ENCODE measurements at regions not wholly inside any gene's neighbourhood (a gene's known extent, or its start where the extent isn't known, plus 50 kb on each side); places are given as distances from the start of the nearest gene placed in this dataset.

DNA sequence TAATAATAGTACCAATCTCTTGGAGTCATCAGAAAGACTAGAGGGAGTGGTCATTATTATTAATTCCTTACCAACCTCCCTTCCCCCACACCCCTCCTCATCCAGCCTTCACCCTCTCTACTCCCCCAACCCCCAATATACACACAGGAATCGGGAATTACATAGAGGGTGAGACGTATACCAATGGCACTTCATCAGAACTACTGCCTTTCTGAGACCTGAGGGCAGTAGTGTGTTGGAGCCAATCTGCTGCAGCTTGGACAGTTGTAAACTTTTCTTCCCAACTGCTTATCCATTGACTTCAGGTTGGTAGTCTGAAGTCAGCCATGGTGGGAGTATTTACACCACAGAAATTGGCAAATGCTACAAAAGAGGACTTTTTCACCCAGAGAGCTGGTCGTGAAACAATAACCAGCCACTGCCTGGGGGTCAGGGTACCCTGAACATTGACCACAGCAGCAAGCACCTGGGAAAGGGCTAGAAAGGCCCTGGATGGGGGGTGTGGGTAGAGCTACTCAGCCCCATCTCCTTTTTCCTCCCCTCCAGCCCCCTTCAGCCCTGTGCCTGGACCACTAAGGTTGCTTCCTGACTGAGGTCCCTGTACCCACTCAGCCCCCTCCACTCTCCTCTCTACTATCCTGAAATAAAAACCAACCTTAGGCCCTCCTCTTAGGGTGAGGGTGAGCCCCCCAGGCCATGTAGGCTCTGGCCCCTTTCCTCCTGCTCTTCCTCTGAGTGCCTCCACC lies 161.5 kb downstream of the MRPL14 start:
- no peak for DNase-seq

GRCh38 chr6:43964659-43965570 lies 162.3 kb downstream of the MRPL14 start:
- no peak for DNase-seq

DNA sequence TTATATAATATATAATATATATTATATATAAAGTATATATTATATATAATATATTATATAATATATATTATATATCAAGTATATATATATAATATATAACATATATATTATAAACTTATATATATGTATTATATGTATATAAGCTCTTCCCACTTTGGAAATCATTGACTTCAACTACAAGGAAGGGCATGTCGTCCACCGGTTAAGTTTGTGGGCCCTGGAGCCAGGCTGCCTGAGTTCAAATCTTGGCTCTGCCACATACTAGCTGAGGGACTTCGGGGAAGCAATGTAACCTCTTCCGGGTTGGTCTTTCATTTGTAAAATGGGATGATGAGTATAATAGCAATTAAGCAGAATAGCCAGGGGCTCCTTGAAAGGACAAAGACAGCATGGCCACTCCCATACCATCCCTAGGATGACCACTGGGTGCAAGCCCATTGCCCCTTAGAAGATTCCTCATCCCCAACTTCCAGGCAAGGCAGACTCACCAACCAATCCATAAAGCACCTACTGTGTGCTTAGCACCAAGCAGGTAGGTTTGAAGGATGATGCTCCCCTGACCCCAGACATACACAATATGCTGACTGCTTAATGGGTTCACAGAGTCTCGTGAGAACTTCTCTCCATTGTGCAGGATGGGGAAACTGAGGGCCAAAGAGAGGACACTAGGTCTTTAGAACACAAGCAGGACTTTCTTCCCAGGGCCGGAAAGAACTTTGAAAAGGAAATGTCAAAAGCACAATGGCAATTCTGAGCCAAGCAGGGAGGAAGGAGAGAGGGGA lies 163.2 kb downstream of the MRPL14 start:
- DNase-seq = no peak

DNA sequence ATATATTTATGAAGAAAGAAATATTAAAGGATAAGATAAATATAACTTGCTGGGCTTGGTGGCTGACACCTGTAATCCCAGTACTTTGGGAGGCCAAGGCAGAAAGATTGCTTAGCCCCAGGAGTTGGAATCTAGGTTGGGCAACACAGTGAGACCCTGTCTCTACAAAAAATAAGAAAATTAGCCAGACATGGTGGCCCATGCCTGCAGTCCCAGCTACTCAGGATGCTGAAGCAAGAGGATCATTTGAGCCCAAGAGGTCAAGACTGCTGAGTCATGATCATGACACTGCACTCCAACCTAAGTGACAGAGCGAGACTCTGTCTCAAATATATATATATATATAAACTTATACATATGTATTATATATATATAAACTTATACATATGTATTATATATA lies 164.0 kb downstream of the MRPL14 start:
- no peak for DNase-seq

DNA sequence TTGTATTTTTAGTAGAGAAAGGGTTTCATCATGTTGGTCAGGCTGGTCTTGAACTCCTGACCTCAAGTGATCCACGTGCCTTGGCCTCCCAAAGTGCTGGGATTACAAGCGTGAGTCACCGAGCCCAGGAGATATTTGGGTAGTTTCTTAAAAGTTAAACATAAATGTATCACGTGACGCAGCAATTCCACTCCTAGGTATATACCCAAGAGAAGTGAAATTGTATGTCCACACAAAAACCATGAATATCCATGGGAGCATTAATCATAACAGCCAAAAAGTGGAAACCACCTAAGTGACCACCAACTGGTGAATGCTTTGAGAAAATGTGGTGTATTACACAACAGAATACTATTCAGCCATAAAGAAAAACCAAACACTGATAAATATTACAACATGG lies 164.8 kb downstream of the MRPL14 start:
- no peak for DNase-seq

- DNase-seq = no peak
Observed at GRCh38 chr6:43957273-43957672, 170.0 kb downstream of the MRPL14 start.

- no peak for DNase-seq
Observed at GRCh38 chr6:43956478-43956877, 170.8 kb downstream of the MRPL14 start.

GRCh38 chr6:43954311-43955131 lies 172.7 kb downstream of the MRPL14 start:
- no peak for DNase-seq

GRCh38 chr6:43953794-43954310 lies 173.4 kb downstream of the MRPL14 start:
- no peak for DNase-seq

GRCh38 chr6:43953256-43953655 lies 174.0 kb downstream of the MRPL14 start:
- no peak for DNase-seq

DNA sequence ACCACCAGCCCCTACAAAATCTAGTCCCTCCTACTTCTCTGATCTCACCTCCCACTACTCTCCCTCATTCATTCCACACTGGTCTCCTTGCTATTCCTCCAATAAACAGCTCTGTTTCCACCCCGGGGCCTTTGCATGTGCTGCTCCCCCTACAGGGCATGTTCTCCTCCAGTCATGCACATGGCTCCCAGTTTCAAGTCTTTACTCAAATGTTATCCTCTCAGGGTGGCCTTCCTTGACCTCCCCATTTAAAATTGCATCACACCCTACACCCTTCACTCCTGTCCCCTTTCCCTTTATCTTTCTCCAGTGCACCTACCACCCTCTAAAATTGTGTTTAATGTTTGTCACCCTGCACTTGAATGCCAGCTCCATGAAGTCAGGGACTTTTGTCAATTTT lies 174.5 kb downstream of the MRPL14 start:
- no peak for DNase-seq

- DNase-seq = no peak
Observed at GRCh38 chr6:43951756-43952675, 175.2 kb downstream of the MRPL14 start.

GRCh38 chr6:43951063-43951755 lies 176.0 kb downstream of the MRPL14 start:
- no peak for DNase-seq

DNA sequence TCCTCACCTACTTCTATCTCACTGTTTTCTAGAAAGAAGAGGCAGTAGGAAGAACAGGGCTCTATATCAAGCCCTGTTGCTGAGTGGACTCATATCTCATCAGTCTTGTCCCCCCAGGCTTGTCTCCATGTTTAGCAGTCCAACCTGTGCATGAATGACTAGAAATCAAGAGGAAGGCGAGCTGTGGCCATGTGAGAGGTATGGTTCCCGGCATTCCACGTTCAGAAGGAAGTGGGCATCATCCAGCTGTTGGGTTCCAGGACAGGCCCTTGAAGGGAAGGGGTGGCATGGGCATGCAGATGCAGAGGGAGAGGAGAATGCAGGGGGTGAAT lies 176.6 kb downstream of the MRPL14 start:
- no peak for DNase-seq

DNA sequence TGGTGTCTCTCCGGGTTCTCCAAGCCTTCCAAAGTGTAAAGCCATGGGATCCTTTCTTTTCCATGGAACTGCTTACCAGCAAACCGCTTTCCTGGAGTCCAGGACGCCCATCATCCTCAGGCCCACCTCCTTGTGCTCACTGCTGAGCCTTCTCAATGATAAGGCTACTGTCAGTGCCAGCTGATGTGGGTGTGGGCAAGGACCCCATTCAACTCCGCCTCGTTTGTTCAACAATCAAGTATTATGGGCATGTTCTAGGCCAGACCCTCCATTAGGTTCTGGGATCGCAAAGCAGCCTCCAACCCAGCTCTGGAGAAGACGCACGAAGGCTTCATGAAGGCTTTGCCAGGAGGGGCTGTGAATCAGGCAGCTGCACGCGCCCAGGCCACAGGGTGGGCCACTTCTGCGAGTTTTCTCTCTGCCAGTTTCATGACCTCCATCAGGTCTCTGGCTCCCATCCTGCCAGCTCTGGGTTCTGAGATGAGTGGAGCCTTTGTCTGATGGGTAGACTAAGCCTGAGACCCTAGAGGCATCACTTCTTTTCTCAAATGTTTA lies 177.1 kb downstream of the MRPL14 start:
- DNase-seq = no peak

DNA sequence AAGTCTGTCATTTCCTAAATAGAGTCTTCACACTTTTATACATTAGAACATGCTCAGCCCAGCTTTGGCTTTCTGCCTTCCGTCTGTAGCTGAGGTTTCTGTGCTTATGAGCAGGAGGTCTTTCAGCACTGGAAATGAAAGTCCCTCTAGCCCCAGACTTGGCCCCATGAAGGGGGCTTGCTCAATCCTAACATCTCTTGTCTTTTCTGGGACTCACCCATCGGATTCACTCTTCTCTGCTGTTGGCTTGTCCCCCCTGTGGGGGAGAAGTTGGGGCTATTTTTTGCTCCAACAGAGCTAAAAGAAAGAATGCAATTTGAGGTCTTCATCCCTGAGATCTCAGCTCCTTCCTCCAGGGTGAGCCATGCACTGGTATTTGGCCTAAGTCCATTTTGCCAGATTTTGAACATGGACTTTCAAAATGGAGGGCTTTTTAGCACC lies 177.7 kb downstream of the MRPL14 start:
- DNase-seq = no peak

- no peak for DNase-seq
Observed at GRCh38 chr6:43948527-43949485, 178.4 kb downstream of the MRPL14 start.

- DNase-seq = no peak
Observed at GRCh38 chr6:43947860-43948259, 177.8 kb downstream of the VEGFA start.
